Esophagus squamous epithelium (tissue), 5 donors: ENCODE measurements at regions not wholly inside any gene's neighbourhood (a gene's known extent, or its start where the extent isn't known, plus 50 kb on each side); places are given as distances from the start of the nearest gene placed in this dataset.
"Not testable (repeated sequence)": the region's sequence is repeated elsewhere in the genome, so short reads cannot be mapped to it uniquely, and the experiment has no call there.

ENCODE experiments used
- DNase-seq: peaks from one replicate; lab custom pipeline; 2025; lab: John Stamatoyannopoulos, UW
- H3K27ac ChIP-seq, 4 donors: fragments of 200-600 bp; sonication (generic); one replicate each; pipeline ENCODE4 v1.5.1; 2016 to 2019; ENCODE audit warnings: mild to moderate bottlenecking in 1 of 4
- H3K27me3 ChIP-seq, 4 donors: fragments of 200-600 bp; sonication (generic); 1 replicate in 3 of 4; 2 replicates in 1 of 4; pipeline versions ENCODE4 v1.5.1 to v1.6.0; 2017 to 2021; ENCODE audit warnings: antibody characterized with exemption in 1 of 4
- H3K36me3 ChIP-seq, 3 donors: fragments of 200-600 bp; sonication (generic); one replicate each; pipeline ENCODE4 v1.5.1; 2016 to 2019
- H3K4me1 ChIP-seq, 3 donors: fragments of 200-600 bp; sonication (generic); one replicate each; pipeline ENCODE4 v1.5.1; 2017 to 2019
- H3K4me3 ChIP-seq, 4 donors: fragments of 200-600 bp; sonication (generic); 1 replicate in 3 of 4; 2 replicates in 1 of 4; pipeline ENCODE4 v1.5.1; 2016 to 2019; ENCODE audit warnings: mild to moderate bottlenecking in 2 of 4, moderate library complexity in 1 of 4
- H3K9me3 ChIP-seq, 3 donors: fragments of 200-600 bp; sonication (generic); one replicate each; pipeline ENCODE4 v1.5.1; 2016 to 2019
- POLR2A ChIP-seq, 4 donors: fragments of 450-650 bp; IDR thresholded peaks; one replicate each; pipeline ENCODE4 v1.6.1; 2017; ENCODE audit warnings: antibody characterized with exemption in 4 of 4, mild to moderate bottlenecking in 4 of 4, moderate library complexity in 3 of 4
- WGBS, 2 donors: methylation state at CpG; one replicate each; pipeline ENCODE4 v1.1.5; 2018; 5-methylcytosine and 5-hydroxymethylcytosine counted together
- intact Hi-C: fragments of 100-400 bp; cut with DNase I; formaldehyde crosslinking; loops from one replicate; pipeline ENCODE4 v1.15.0; 2022
- small RNA-seq, 4 donors: library from RNA; depleted of rRNA; stranded (forward); fragments of <200 nt; gene quantifications; one replicate each; pipeline ENCODE3, GENCODE V24; 2016
- TF ChIP-seq, protein P1 (sequence below), 6 experiments: fragments of 450-650 bp in 4 of 6; fragments of 200-600 bp in 2 of 6; sonication (generic) in 2 of 6; IDR thresholded peaks; one replicate each; pipeline ENCODE4 v1.5.1; 2016 to 2019; ENCODE audit warnings: antibody characterized with exemption in 6 of 6, mild to moderate bottlenecking in 4 of 6, moderate library complexity in 4 of 6
- donor health status: DM: yes; HTN: yes; CAD: no.

DNA sequence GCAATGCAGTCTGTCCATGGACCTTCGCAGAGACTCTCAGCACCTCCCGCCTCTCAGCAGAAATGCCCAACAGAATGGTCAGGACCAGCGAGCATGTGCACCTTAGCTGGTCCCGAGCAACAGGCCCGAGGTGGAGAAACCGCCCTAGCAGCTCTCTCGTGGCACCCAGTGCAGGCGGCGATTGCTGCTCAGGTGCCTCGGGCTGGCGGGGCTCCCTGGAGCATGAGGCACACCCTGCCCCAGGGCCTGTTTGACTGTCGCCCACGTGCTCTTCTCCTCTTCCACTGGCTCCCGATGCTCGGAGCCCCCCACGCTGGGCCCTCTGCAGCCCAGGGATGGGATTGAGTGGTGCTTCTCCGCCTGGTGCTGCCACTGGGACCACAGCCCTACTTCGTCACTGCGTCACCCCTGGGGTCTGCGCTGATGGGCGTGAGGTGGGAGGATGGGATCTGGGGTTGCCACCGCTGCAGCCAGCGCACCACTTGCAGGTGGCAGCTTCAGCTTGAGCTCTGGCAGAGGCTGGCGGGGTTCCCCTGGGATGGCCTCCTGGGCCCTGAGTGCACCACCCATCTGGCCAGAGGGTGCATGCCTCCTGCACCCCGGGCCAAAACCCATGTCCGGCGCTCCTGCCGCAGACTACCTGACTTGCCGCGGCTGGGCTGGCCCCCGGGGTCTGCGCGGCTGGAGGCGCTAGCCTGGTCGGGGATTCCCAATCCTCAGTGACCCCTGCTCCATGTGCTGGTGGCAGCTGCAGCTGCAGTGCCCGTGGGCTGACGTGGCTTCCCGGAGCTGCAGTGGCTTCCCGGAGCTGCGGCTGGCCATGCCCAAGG, 244.2 kb downstream of the FOXD4L6 start:
- DNase-seq = no peak
- TF ChIP-seq, protein P1, sequence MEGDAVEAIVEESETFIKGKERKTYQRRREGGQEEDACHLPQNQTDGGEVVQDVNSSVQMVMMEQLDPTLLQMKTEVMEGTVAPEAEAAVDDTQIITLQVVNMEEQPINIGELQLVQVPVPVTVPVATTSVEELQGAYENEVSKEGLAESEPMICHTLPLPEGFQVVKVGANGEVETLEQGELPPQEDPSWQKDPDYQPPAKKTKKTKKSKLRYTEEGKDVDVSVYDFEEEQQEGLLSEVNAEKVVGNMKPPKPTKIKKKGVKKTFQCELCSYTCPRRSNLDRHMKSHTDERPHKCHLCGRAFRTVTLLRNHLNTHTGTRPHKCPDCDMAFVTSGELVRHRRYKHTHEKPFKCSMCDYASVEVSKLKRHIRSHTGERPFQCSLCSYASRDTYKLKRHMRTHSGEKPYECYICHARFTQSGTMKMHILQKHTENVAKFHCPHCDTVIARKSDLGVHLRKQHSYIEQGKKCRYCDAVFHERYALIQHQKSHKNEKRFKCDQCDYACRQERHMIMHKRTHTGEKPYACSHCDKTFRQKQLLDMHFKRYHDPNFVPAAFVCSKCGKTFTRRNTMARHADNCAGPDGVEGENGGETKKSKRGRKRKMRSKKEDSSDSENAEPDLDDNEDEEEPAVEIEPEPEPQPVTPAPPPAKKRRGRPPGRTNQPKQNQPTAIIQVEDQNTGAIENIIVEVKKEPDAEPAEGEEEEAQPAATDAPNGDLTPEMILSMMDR (IDR thresholded peaks at IDR 0.05) = no peak
- no peak for TF ChIP-seq POLR2A (IDR thresholded peaks at IDR 0.05)
- Histone ChIP-seq H3K27me3 (no peaks in the 10 kb centered on the region), H3K27ac (no peak overlapping the region), H3K4me3 (no peak overlapping the region), H3K9me3 (peaks cover 0 to 100% (median 90%) of the 10 kb centered on the region in 3 donors), H3K4me1 (no peaks in the 10 kb centered on the region), H3K36me3 (no peaks in the 10 kb centered on the region)
- intact Hi-C loops = no loop called here
- WGBS, 2 donors = 87 to 94% methylated on average over 25 to 37 of the region's 40 CpGs

DNA sequence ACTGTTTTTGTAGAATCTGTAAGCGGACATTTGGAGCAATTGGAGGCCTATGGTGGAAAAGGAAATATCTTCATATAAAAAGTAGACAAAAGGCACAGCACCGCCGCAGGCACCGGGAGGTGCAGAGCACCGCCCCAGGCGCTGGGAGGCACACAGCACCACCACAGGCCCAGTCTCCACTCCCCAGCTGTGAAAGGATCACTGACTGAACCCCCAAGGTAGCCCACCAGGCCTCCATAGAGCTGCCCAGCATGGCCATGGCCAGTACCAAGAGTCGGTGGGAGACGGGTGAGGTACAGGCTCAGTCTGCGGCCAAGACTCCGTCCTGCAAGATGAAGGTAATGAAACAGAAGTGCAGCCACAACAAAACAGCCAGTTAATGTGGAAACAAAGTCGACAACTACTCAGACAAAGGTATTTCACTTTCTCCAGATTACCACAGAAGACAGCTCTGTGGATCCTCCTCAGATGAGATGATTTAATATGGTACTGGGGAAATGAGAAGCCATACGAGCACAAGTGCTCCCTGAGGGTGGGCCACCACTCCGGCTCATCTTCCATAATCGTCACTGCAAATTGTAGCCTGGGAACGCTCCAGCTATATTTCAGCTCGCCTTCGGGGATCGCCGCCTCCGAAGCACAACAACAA, 244.9 kb downstream of the FOXD4L6 start:
- H3K27ac ChIP-seq, DNase-seq, H3K4me3 ChIP-seq, H3K4me1 ChIP-seq, H3K36me3 ChIP-seq, intact Hi-C loops, H3K27me3 ChIP-seq: not testable (repeated sequence)
- peaks cover 0 to 97% (median 83%) of the 10 kb centered on the region in 3 donors for H3K9me3 ChIP-seq
- WGBS, 2 donors = 91% methylated on average over 20 of the region's 20 CpGs

- DNase-seq, H3K4me1 ChIP-seq, H3K27ac ChIP-seq, H3K4me3 ChIP-seq, H3K36me3 ChIP-seq, H3K27me3 ChIP-seq, intact Hi-C loops: not testable (repeated sequence)
- 77 to 83% methylated on average over 13 of the region's 13 CpGs for WGBS, 2 donors
- H3K9me3 ChIP-seq = peaks cover 0 to 80% (median 59%) of the 10 kb centered on the region in 3 donors
Measured at GRCh38 chr9:40873753-40874295, 254.7 kb downstream of the FOXD4L6 start.

DNA sequence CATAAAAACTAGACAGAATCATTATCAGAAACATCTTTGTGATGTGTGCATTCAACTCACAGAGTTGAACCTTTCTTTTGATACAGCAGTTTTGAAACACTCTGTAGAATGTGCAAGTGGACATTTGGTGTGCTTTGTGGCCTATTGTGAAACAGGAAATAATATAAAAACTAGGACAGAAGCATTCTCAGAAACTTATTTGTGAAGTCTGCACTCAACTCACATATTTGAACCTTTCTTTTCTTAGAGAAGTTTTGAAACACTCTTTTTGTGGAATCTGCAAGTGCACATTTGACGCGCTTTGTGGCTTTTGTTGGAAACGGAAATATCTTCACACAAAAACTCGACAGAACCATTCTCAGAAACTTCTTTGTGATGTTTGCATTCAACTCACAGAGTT, 260.0 kb downstream of the FOXD4L6 start:
- H3K27me3 ChIP-seq, intact Hi-C loops, H3K4me1 ChIP-seq, H3K36me3 ChIP-seq, H3K27ac ChIP-seq, H3K4me3 ChIP-seq, DNase-seq: not testable (repeated sequence)
- H3K9me3 ChIP-seq = peaks cover 0 to 61% (median 47%) of the 10 kb centered on the region in 3 donors
- WGBS, 2 donors = 75 to 79% methylated on average over 4 of the region's 4 CpGs

Small RNA genes in the stretch of these regions (small RNA-seq; reads per million reads assigned to genes)
- gene AL353626.2 (0 reads per million in 4 donors), gene MIR1299 (0 reads per million in 4 donors)
